ENCODE measurements at regions not wholly inside any gene's neighbourhood (a gene's known extent, or its start where the extent isn't known, plus 50 kb on each side); places are given as distances from the start of the nearest gene placed in this dataset.

GRCh38 chr3:56885453-56885852 lies 83.7 kb upstream of the ARHGEF3 start:
- Histone ChIP-seq H3K9me3 (no peaks in the 10 kb centered on the region), H3K4me1 (peaks cover 4% of the 10 kb centered on the region), H3K36me3 (no peaks in the 10 kb centered on the region), H3K27ac (no peak overlapping the region), H3K27me3 (no peaks in the 10 kb centered on the region), H3K4me3 (no peak overlapping the region)
- intact Hi-C loops (cut with DNase I), result no loop called here
- TF ChIP-seq CTCF (IDR thresholded peaks at IDR 0.05), result no peak
- ATAC-seq, result no peak
- DNase-seq, result no peak

- no peaks in the 10 kb centered on the region for H3K27me3 ChIP-seq
- intact Hi-C loops (cut with DNase I), result no loop called here
- peaks cover 4% of the 10 kb centered on the region for H3K4me1 ChIP-seq
- H3K27ac ChIP-seq, result no peak overlapping the region
- no peak for TF ChIP-seq CTCF (IDR thresholded peaks at IDR 0.05)
- H3K4me3 ChIP-seq, result no peak overlapping the region
- H3K36me3 ChIP-seq, result no peaks in the 10 kb centered on the region
- DNase-seq (no peak), ATAC-seq (no peak)
- H3K9me3 ChIP-seq, result no peaks in the 10 kb centered on the region
Measured at GRCh38 chr3:56884387-56884786, 82.6 kb upstream of the ARHGEF3 start.

GRCh38 chr3:56883828-56884227 lies 82.1 kb upstream of the ARHGEF3 start:
- Histone ChIP-seq H3K9me3 (no peaks in the 10 kb centered on the region), H3K4me3 (no peak overlapping the region), H3K4me1 (peaks cover 4% of the 10 kb centered on the region), H3K27me3 (no peaks in the 10 kb centered on the region), H3K27ac (no peak overlapping the region), H3K36me3 (no peaks in the 10 kb centered on the region)
- TF ChIP-seq CTCF (IDR thresholded peaks at IDR 0.05), result no peak
- no peak for ATAC-seq
- intact Hi-C loops (cut with DNase I), result no loop called here
- no peak for DNase-seq

GRCh38 chr3:56882896-56883295 lies 81.1 kb upstream of the ARHGEF3 start:
- Histone ChIP-seq H3K4me3 (no peak overlapping the region), H3K27ac (no peak overlapping the region)
- TF ChIP-seq CTCF (IDR thresholded peaks at IDR 0.05), result no peak

GRCh38 chr3:56881841-56882240 lies 80.1 kb upstream of the ARHGEF3 start:
- Histone ChIP-seq H3K4me3 (no peak overlapping the region), H3K4me1 (no peaks in the 10 kb centered on the region), H3K9me3 (no peaks in the 10 kb centered on the region), H3K36me3 (no peaks in the 10 kb centered on the region), H3K27ac (no peak overlapping the region), H3K27me3 (no peaks in the 10 kb centered on the region)
- DNase-seq (no peak), ATAC-seq (no peak)
- intact Hi-C loops (cut with DNase I), result no loop called here
- TF ChIP-seq CTCF (IDR thresholded peaks at IDR 0.05), result no peak

More at GRCh38 chr3:56882896-56883295, 81.1 kb upstream of the ARHGEF3 start:
- DNase-seq (no peak), ATAC-seq (no peak)
- Histone ChIP-seq H3K4me1 (peaks cover 4% of the 10 kb centered on the region), H3K36me3 (no peaks in the 10 kb centered on the region), H3K9me3 (no peaks in the 10 kb centered on the region), H3K27me3 (no peaks in the 10 kb centered on the region)
- intact Hi-C loops (cut with DNase I), result no loop called here
